A673 (cell line): ENCODE measurements at regions not wholly inside any gene's neighbourhood (a gene's known extent, or its start where the extent isn't known, plus 50 kb on each side); places are given as distances from the start of the nearest gene placed in this dataset.

Experiments used
- BruUV-seq: library from RNA; stranded (reverse); fragments of 400-500 nt; replicated peaks from 2 replicates; lab custom pipeline; 2021; lab: Mats Ljungman, UMichigan
- CTCF ChIA-PET: fragments of 300-600 bp; sonication (Branson Sonifier 250); formaldehyde crosslinking; loops from one replicate; lab custom pipeline; 2022; ENCODE audit warnings: antibody characterized with exemption; lab: Charles Lee
- POLR2A ChIA-PET: fragments of 300-600 bp; sonication (Branson Sonifier 250); formaldehyde crosslinking; loops from one replicate; lab custom pipeline; 2022; ENCODE audit warnings: antibody characterized with exemption; ENCODE audit not compliant: low non-redundant PET; lab: Charles Lee
- DNase-seq: peaks from one replicate; pipeline ENCODE4 v3.0.0-alpha.2; 2015; ENCODE audit warnings: low spot score
- H3K27ac ChIP-seq: fragments of 200-600 bp; sonication (generic); 2 replicates; pipeline ENCODE4 v1.5.1; 2016; ENCODE audit warnings: mixed run types, low read depth, mild to moderate bottlenecking, mixed read lengths, antibody characterized with exemption, low read length; ENCODE audit not compliant: poor library complexity, severe bottlenecking
- H3K27me3 ChIP-seq: fragments of 200-600 bp; sonication (generic); replicated peaks from 2 replicates; pipeline ENCODE4 v1.6.1; 2017; ENCODE audit warnings: mixed run types, low read depth, mild to moderate bottlenecking, mixed read lengths, antibody characterized with exemption, low read length; ENCODE audit not compliant: insufficient read depth, poor library complexity
- H3K36me3 ChIP-seq: fragments of 200-600 bp; sonication (generic); 2 replicates; pipeline ENCODE4 v1.6.1; 2016; ENCODE audit warnings: mixed run types, mild to moderate bottlenecking, mixed read lengths, antibody characterized with exemption, low read length; ENCODE audit not compliant: insufficient read depth, poor library complexity, severe bottlenecking
- H3K4me1 ChIP-seq: fragments of 200-600 bp; sonication (generic); 2 replicates; pipeline ENCODE4 v1.6.1; 2017; ENCODE audit warnings: mixed run types, mild to moderate bottlenecking, mixed read lengths, antibody characterized with exemption, low read length; ENCODE audit not compliant: insufficient read depth, poor library complexity, severe bottlenecking
- H3K4me3 ChIP-seq: fragments of 200-600 bp; sonication (generic); 2 replicates; pipeline ENCODE4 v1.5.1; 2016; ENCODE audit warnings: low read depth, mixed run types, mild to moderate bottlenecking, mixed read lengths, low read length; ENCODE audit not compliant: poor library complexity, severe bottlenecking
- H3K9me3 ChIP-seq: fragments of 200-600 bp; sonication (generic); 2 replicates; pipeline ENCODE4 v1.6.1; 2016; ENCODE audit warnings: mixed run types, low read depth, mild to moderate bottlenecking, mixed read lengths, antibody characterized with exemption, low read length; ENCODE audit not compliant: poor library complexity, severe bottlenecking
- CTCF ChIP-seq: fragments of 300-800, 200-600 bp; sonication (generic); conservative IDR thresholded peaks from 2 replicates; pipeline ENCODE4 v1.5.1; 2017; ENCODE audit warnings: low read depth, mild to moderate bottlenecking, antibody characterized with exemption, low read length, moderate library complexity, mixed read lengths
- EZH2 ChIP-seq: fragments of 200-600 bp; sonication (generic); IDR thresholded peaks from 2 replicates; pipeline ENCODE4 v1.6.1; 2017; ENCODE audit warnings: borderline replicate concordance, low read depth, mild to moderate bottlenecking, mixed read lengths, antibody characterized with exemption, low read length; ENCODE audit not compliant: poor library complexity, severe bottlenecking
- intact Hi-C: fragments of 100-400 bp; cut with micrococcal nuclease; formaldehyde crosslinking; loops from one replicate; pipeline ENCODE4 v1.10.0; 2022; ENCODE audit not compliant: unreplicated experiment

GRCh38 chr2:58896638-58897037, 655.5 kb upstream of the FANCL start:
- no TSS peak for BruUV-seq
- Histone ChIP-seq H3K4me1 (no peaks in the 10 kb centered on the region), H3K27ac (no peak overlapping the region), H3K4me3 (no peak overlapping the region), H3K27me3 (no peaks in the 10 kb centered on the region), H3K9me3 (no peaks in the 10 kb centered on the region), H3K36me3 (no peaks in the 10 kb centered on the region)
- intact Hi-C loops: no loop called here
- ChIA-PET CTCF (no interaction called here), POLR2A (no interaction called here)
- no peak for DNase-seq
- no peak for TF ChIP-seq EZH2
- no peak for TF ChIP-seq CTCF

GRCh38 chr2:58895857-58896256, 654.7 kb upstream of the FANCL start:
- ChIA-PET CTCF (no interaction called here), POLR2A (no interaction called here)
- H3K4me1 ChIP-seq: no peaks in the 10 kb centered on the region
- no peaks in the 10 kb centered on the region for H3K36me3 ChIP-seq
- H3K27me3 ChIP-seq: no peaks in the 10 kb centered on the region
- TF ChIP-seq CTCF (no peak), EZH2 (no peak)
- no peak for DNase-seq
- H3K27ac ChIP-seq: no peak overlapping the region
- no peaks in the 10 kb centered on the region for H3K9me3 ChIP-seq
- H3K4me3 ChIP-seq: no peak overlapping the region
- intact Hi-C loops: no loop called here
- no TSS peak for BruUV-seq

- no peak for DNase-seq
- Histone ChIP-seq H3K4me1 (no peaks in the 10 kb centered on the region), H3K4me3 (no peak overlapping the region), H3K9me3 (no peaks in the 10 kb centered on the region), H3K27ac (no peak overlapping the region), H3K36me3 (no peaks in the 10 kb centered on the region), H3K27me3 (no peaks in the 10 kb centered on the region)
- ChIA-PET POLR2A (no interaction called here), CTCF (no interaction called here)
- intact Hi-C loops: no loop called here
- BruUV-seq: no TSS peak
- TF ChIP-seq CTCF (no peak), EZH2 (no peak)
These were observed 652.7 kb upstream of the FANCL start for GRCh38 chr2:58893656-58894351.
